ENCODE measurements at regions not wholly inside any gene's neighbourhood (a gene's known extent, or its start where the extent isn't known, plus 50 kb on each side); places are given as distances from the start of the nearest gene placed in this dataset.

DNA sequence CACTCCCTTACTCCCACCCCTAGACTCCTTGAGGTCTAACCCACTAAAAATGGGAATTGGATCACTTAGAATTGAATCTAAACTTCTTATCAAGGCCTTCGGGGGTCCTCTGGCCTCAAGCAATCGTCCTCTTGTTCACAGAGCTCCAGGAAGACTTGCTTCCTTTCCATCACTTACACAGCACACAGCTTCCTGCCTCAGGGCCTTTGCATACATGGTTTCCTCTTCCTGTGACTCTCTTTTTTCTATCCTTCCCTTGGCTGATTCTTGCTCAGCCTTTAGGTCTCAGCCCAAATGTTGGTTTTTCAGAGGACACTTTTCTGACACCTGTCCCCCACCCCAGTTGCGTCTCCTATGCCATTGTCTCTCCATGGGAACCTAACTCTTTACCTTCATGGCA lies 50.0 kb upstream of the ALDH1B1 start:
- ChIA-PET POLR2A (no interaction called here), CTCF (no interaction called here)
- in situ Hi-C loops (cut with HindIII; ENCODE audit: low pct_unique_long_range_greater_than_20kb, low sequenced_read_pairs): no loop called here

DNA sequence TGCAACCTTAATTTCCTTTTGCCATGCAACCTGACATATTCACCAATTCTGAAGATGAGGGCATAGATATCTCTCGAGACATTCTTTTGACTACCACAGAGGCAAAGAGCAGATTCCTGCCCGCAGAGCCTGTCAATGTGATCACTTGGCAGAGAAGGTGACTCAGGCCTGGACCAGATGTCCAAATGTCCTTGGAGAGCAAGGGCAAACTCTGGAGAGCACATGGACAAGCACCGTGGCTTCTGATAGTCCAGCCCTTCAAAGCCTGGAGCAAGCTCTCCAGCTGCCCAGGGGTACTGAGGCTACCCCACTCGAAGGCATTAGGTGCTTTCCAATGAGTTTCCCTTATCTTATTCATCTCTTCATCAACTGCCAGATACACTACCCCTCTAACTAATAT lies 50.4 kb upstream of the ALDH1B1 start:
- Histone ChIP-seq H3K27me3 (ENCODE audit: control insufficient read depth, insufficient read depth, low read length) (no peaks in the 10 kb centered on the region), H3K4me3 (ENCODE audit: low read depth in 2 of 2, low read length in 2 of 2) (no peak overlapping the region), H3K36me3 (ENCODE audit: control insufficient read depth, insufficient read depth, low read length) (no peaks in the 10 kb centered on the region), H3K4me1 (ENCODE audit: control insufficient read depth, insufficient read depth, low read length) (no peaks in the 10 kb centered on the region), H3K27ac (ENCODE audit: low read length) (no peak overlapping the region), H3K9me3 (ENCODE audit: control insufficient read depth, insufficient read depth, low read depth, low read length) (no peaks in the 10 kb centered on the region)
- POLR2A ChIA-PET: no interaction called here
- ATAC-seq (no peak), DNase-seq (ENCODE audit: low read depth, low spot score) (no peak)
- no TSS peak for BruUV-seq (replicated peaks)
- intact Hi-C loops (cut with micrococcal nuclease; ENCODE audit: unreplicated experiment) (no loop called here), in situ Hi-C loops (cut with HindIII; ENCODE audit: low pct_unique_long_range_greater_than_20kb, low sequenced_read_pairs) (no loop called here)
- CTCF ChIA-PET: no interaction called here
- no peak for TF ChIP-seq TCF7L2 (IDR thresholded peaks at IDR 0.05; ENCODE audit: low read depth, low read length)
- no peak for TF ChIP-seq POLR2AphosphoS5 (IDR thresholded peaks at IDR 0.05; ENCODE audit: low read depth, low read length)

More for the DNA sequence above, 50.0 kb upstream of the ALDH1B1 start:
- intact Hi-C loops (cut with micrococcal nuclease; ENCODE audit: unreplicated experiment): no loop called here
- DNase-seq (ENCODE audit: low read depth, low spot score) (no peak), ATAC-seq (no peak)
- no TSS peak for BruUV-seq (replicated peaks)
- TF ChIP-seq POLR2AphosphoS5 (IDR thresholded peaks at IDR 0.05; ENCODE audit: low read depth, low read length) (no peak), TCF7L2 (IDR thresholded peaks at IDR 0.05; ENCODE audit: low read depth, low read length) (no peak), SIN3A (IDR thresholded peaks at IDR 0.05; ENCODE audit: borderline replicate concordance, insufficient read depth, low read depth, low read length) (no peak)
- TF ChIP-seq, protein P1, sequence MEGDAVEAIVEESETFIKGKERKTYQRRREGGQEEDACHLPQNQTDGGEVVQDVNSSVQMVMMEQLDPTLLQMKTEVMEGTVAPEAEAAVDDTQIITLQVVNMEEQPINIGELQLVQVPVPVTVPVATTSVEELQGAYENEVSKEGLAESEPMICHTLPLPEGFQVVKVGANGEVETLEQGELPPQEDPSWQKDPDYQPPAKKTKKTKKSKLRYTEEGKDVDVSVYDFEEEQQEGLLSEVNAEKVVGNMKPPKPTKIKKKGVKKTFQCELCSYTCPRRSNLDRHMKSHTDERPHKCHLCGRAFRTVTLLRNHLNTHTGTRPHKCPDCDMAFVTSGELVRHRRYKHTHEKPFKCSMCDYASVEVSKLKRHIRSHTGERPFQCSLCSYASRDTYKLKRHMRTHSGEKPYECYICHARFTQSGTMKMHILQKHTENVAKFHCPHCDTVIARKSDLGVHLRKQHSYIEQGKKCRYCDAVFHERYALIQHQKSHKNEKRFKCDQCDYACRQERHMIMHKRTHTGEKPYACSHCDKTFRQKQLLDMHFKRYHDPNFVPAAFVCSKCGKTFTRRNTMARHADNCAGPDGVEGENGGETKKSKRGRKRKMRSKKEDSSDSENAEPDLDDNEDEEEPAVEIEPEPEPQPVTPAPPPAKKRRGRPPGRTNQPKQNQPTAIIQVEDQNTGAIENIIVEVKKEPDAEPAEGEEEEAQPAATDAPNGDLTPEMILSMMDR (IDR thresholded peaks at IDR 0.05): no peak
- TF ChIP-seq, protein P2, sequence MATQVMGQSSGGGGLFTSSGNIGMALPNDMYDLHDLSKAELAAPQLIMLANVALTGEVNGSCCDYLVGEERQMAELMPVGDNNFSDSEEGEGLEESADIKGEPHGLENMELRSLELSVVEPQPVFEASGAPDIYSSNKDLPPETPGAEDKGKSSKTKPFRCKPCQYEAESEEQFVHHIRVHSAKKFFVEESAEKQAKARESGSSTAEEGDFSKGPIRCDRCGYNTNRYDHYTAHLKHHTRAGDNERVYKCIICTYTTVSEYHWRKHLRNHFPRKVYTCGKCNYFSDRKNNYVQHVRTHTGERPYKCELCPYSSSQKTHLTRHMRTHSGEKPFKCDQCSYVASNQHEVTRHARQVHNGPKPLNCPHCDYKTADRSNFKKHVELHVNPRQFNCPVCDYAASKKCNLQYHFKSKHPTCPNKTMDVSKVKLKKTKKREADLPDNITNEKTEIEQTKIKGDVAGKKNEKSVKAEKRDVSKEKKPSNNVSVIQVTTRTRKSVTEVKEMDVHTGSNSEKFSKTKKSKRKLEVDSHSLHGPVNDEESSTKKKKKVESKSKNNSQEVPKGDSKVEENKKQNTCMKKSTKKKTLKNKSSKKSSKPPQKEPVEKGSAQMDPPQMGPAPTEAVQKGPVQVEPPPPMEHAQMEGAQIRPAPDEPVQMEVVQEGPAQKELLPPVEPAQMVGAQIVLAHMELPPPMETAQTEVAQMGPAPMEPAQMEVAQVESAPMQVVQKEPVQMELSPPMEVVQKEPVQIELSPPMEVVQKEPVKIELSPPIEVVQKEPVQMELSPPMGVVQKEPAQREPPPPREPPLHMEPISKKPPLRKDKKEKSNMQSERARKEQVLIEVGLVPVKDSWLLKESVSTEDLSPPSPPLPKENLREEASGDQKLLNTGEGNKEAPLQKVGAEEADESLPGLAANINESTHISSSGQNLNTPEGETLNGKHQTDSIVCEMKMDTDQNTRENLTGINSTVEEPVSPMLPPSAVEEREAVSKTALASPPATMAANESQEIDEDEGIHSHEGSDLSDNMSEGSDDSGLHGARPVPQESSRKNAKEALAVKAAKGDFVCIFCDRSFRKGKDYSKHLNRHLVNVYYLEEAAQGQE (IDR thresholded peaks at IDR 0.05; ENCODE audit: insufficient read depth in 1 of 2, low read depth in 2 of 2, low read length in 1 of 2): no peak
- Histone ChIP-seq H3K27ac (ENCODE audit: low read length) (no peak overlapping the region), H3K4me1 (ENCODE audit: control insufficient read depth, insufficient read depth, low read length) (no peaks in the 10 kb centered on the region), H3K36me3 (ENCODE audit: control insufficient read depth, insufficient read depth, low read length) (no peaks in the 10 kb centered on the region), H3K27me3 (ENCODE audit: control insufficient read depth, insufficient read depth, low read length) (no peaks in the 10 kb centered on the region), H3K4me3 (ENCODE audit: low read depth in 2 of 2, low read length in 2 of 2) (no peak overlapping the region), H3K9me3 (ENCODE audit: control insufficient read depth, insufficient read depth, low read depth, low read length) (no peaks in the 10 kb centered on the region)

- H3K27me3 ChIP-seq (ENCODE audit: control insufficient read depth, insufficient read depth, low read length): no peaks in the 10 kb centered on the region
- POLR2A ChIA-PET: no interaction called here
- intact Hi-C loops (cut with micrococcal nuclease; ENCODE audit: unreplicated experiment) (no loop called here), in situ Hi-C loops (cut with HindIII; ENCODE audit: low pct_unique_long_range_greater_than_20kb, low sequenced_read_pairs) (no loop called here)
- TF ChIP-seq, protein P1 (IDR thresholded peaks at IDR 0.05): no peak
- no peak for TF ChIP-seq SIN3A (IDR thresholded peaks at IDR 0.05; ENCODE audit: borderline replicate concordance, insufficient read depth, low read depth, low read length)
- TF ChIP-seq POLR2AphosphoS5 (IDR thresholded peaks at IDR 0.05; ENCODE audit: low read depth, low read length): no peak
- TF ChIP-seq, protein P2 (IDR thresholded peaks at IDR 0.05; ENCODE audit: insufficient read depth in 1 of 2, low read depth in 2 of 2, low read length in 1 of 2): no peak
- TF ChIP-seq TCF7L2 (IDR thresholded peaks at IDR 0.05; ENCODE audit: low read depth, low read length): no peak
- DNase-seq (ENCODE audit: low read depth, low spot score) (no peak), ATAC-seq (no peak)
- H3K9me3 ChIP-seq (ENCODE audit: control insufficient read depth, insufficient read depth, low read depth, low read length): no peaks in the 10 kb centered on the region
- H3K4me3 ChIP-seq (ENCODE audit: low read depth in 2 of 2, low read length in 2 of 2): no peak overlapping the region
- no peak overlapping the region for H3K27ac ChIP-seq (ENCODE audit: low read length)
- H3K4me1 ChIP-seq (ENCODE audit: control insufficient read depth, insufficient read depth, low read length): no peaks in the 10 kb centered on the region
- H3K36me3 ChIP-seq (ENCODE audit: control insufficient read depth, insufficient read depth, low read length): no peaks in the 10 kb centered on the region
- CTCF ChIA-PET: no interaction called here
- no TSS peak for BruUV-seq (replicated peaks)
Measured at GRCh38 chr9:38339496-38339895, 53.0 kb upstream of the ALDH1B1 start.
